GM12878 (cell line): ENCODE measurements at regions not wholly inside any gene's neighbourhood (a gene's known extent, or its start where the extent isn't known, plus 50 kb on each side); places are given as distances from the start of the nearest gene placed in this dataset.

ENCODE experiments used
- ATAC-seq: fragments of 200-7000 bp; cut with Tn5 transposase; 3 replicates; pipeline ENCODE4 v1.9.1; 2020; ENCODE audit warnings: mild to moderate bottlenecking, moderate library complexity
- BruUV-seq: library from RNA; stranded (reverse); fragments of 400-500 nt; replicated peaks from 2 replicates; lab custom pipeline; 2021; lab: Mats Ljungman, UMichigan
- CTCF ChIA-PET: fragments of 300-600 bp; sonication (Branson Sonifier 250); formaldehyde crosslinking; extraction: SDS; loops from one replicate; lab custom pipeline; 2021; ENCODE audit warnings: inconsistent platforms; lab: Yijun Ruan, JAX
- POLR2A ChIA-PET: fragments of 350-600 bp; formaldehyde crosslinking; extraction: SDS; loops from one replicate; lab custom pipeline; 2021; ENCODE audit warnings: inconsistent platforms; lab: Charles Lee
- RAD21 ChIA-PET: fragments of 300-600 bp; sonication (Branson Sonifier 250); formaldehyde crosslinking; loops from one replicate; lab custom pipeline; 2023; ENCODE audit warnings: antibody characterized with exemption; ENCODE audit not compliant: unreplicated experiment; lab: Charles Lee
- SMC1A ChIA-PET: fragments of 300-600 bp; sonication (Branson Sonifier 250); formaldehyde crosslinking; loops from one replicate; lab custom pipeline; 2023; ENCODE audit not compliant: unreplicated experiment, uncharacterized antibody; lab: Charles Lee
- DNase-seq: peaks from one replicate; pipeline ENCODE4 v3.0.0-alpha.2; 2011; ENCODE audit warnings: low read depth, low spot score
- FAIRE-seq: peaks from 3 replicates; lab custom pipeline; 2011; peaks lifted over from hg19 to GRCh38; lab: Jason Lieb, UNC
- H2AFZ ChIP-seq: 2 replicates; pipeline ENCODE4 v1.6.0; 2011; ENCODE audit warnings: low read depth, low read length, control low read depth; ENCODE audit not compliant: control insufficient read depth
- H3K27ac ChIP-seq: 2 replicates; pipeline ENCODE4 v1.5.1; 2011; ENCODE audit warnings: control low read depth; ENCODE audit not compliant: control insufficient read depth, insufficient read depth
- H3K27me3 ChIP-seq, 2 experiments: replicated peaks in 1 of 2; 2 replicates each; pipeline versions ENCODE4 v1.6.0 to v1.6.1; 2011; ENCODE audit warnings: low read length in 1 of 2; ENCODE audit not compliant: control insufficient read depth in 2 of 2, insufficient read depth in 2 of 2
- H3K36me3 ChIP-seq, 2 experiments: 2 replicates each; pipeline ENCODE4 v1.5.1; 2011; ENCODE audit warnings: low read length in 1 of 2; ENCODE audit not compliant: control insufficient read depth in 2 of 2, insufficient read depth in 2 of 2
- H3K4me1 ChIP-seq: 2 replicates; pipeline ENCODE4 v1.6.1; 2011; ENCODE audit warnings: mild to moderate bottlenecking, low read length, moderate library complexity, mixed read lengths; ENCODE audit not compliant: control insufficient read depth, insufficient read depth
- H3K4me2 ChIP-seq: 2 replicates; pipeline ENCODE4 v1.6.0; 2011; ENCODE audit warnings: control low read depth; ENCODE audit not compliant: control insufficient read depth, insufficient read depth
- H3K4me3 ChIP-seq: fragments of 200-600 bp; sonication (generic); 2 replicates; pipeline ENCODE4 v1.5.1; 2016
- H3K79me2 ChIP-seq: 2 replicates; pipeline ENCODE4 v1.6.0; 2011; ENCODE audit warnings: low read length; ENCODE audit not compliant: control insufficient read depth, insufficient read depth
- H3K9ac ChIP-seq: 2 replicates; pipeline ENCODE4 v1.8.0; 2011; ENCODE audit warnings: low read length, control low read depth, mixed read lengths; ENCODE audit not compliant: control insufficient read depth, insufficient read depth
- H3K9me3 ChIP-seq: replicated peaks from 3 replicates; pipeline ENCODE4 v1.5.1; 2011; ENCODE audit warnings: mild to moderate bottlenecking, low read length; ENCODE audit not compliant: control insufficient read depth, insufficient read depth
- H4K20me1 ChIP-seq: 2 replicates; pipeline ENCODE4 v1.6.0; 2011; ENCODE audit not compliant: control insufficient read depth, insufficient read depth
- CBX3 ChIP-seq: fragments of 200-600 bp; sonication (generic); IDR thresholded peaks from 2 replicates; pipeline ENCODE4 v1.6.1; 2016; ENCODE audit warnings: low read depth, borderline replicate concordance
- EZH2 ChIP-seq: IDR thresholded peaks from 2 replicates; pipeline ENCODE4 v1.6.1; 2012; ENCODE audit warnings: low read depth, mild to moderate bottlenecking, control low read depth, inconsistent platforms, low read length, borderline replicate concordance; ENCODE audit not compliant: control insufficient read depth
- JUNB ChIP-seq: IDR thresholded peaks from 2 replicates; pipeline ENCODE4 v1.6.1; 2016; ENCODE audit warnings: antibody characterized with exemption, mild to moderate bottlenecking
- JUND ChIP-seq: IDR thresholded peaks from 2 replicates; pipeline ENCODE4 v1.6.1; 2012; ENCODE audit warnings: low read depth, mild to moderate bottlenecking, low read length, improper control_type of control experiment, moderate library complexity
- NBN ChIP-seq: fragments of 450-650 bp; IDR thresholded peaks from 2 replicates; pipeline ENCODE4 v1.6.1; 2016
- NR2C1 ChIP-seq: fragments of 450-650 bp; IDR thresholded peaks from 2 replicates; pipeline ENCODE4 v1.6.1; 2017; ENCODE audit warnings: antibody characterized with exemption, mild to moderate bottlenecking, moderate library complexity
- PAX5 ChIP-seq: IDR thresholded peaks from 2 replicates; pipeline ENCODE4 v1.6.1; 2011; ENCODE audit warnings: low read depth, low read length, borderline replicate concordance
- POLR2A ChIP-seq: IDR thresholded peaks from 2 replicates; pipeline ENCODE4 v1.6.1; 2011; ENCODE audit warnings: low read depth, mild to moderate bottlenecking, low read length
- STAT1 ChIP-seq: fragments of 450-650 bp; conservative IDR thresholded peaks from 2 replicates; pipeline ENCODE4 v1.6.1; 2014; ENCODE audit warnings: antibody characterized with exemption, mild to moderate bottlenecking
- SUZ12 ChIP-seq: fragments of 200-600 bp; sonication (generic); IDR thresholded peaks from one replicate; pipeline ENCODE4 v1.6.1; 2018; ENCODE audit warnings: antibody characterized with exemption, mild to moderate bottlenecking; ENCODE audit not compliant: unreplicated experiment
- ZNF217 ChIP-seq: fragments of 450-650 bp; IDR thresholded peaks from 2 replicates; pipeline ENCODE4 v1.6.1; 2017; ENCODE audit warnings: antibody characterized with exemption, mild to moderate bottlenecking
- ZSCAN29 ChIP-seq: fragments of 450-650 bp; IDR thresholded peaks from 2 replicates; pipeline ENCODE4 v1.6.1; 2017; ENCODE audit warnings: mild to moderate bottlenecking, moderate library complexity
- WGBS: methylation state at CpG from one replicate; pipeline ENCODE4 v1.1.6; 2016; ENCODE audit warnings: low lambda C conversion rate; ENCODE audit not compliant: insufficient replicate concordance, insufficient coverage; ENCODE audit errors: missing lambda C conversion rate; 5-methylcytosine and 5-hydroxymethylcytosine counted together
- in situ Hi-C: fragments of 300-500 bp; cut with MboI; formaldehyde crosslinking; loops from 9 replicates; pipeline ENCODE4 v1.14.3; 2018; ENCODE audit warnings: mixed read lengths
- intact Hi-C: fragments of 100-400 bp; cut with micrococcal nuclease; formaldehyde crosslinking; loops from one replicate; pipeline ENCODE4 v1.14.2; 2022; ENCODE audit not compliant: unreplicated experiment
- TF ChIP-seq, protein P1 (sequence below): IDR thresholded peaks from 2 replicates; pipeline ENCODE4 v1.6.1; 2012; ENCODE audit warnings: improper control_type of control experiment, low read depth, low read length; ENCODE audit not compliant: insufficient replicate concordance
- TF ChIP-seq, protein P2 (sequence below): fragments of 450-650 bp; conservative IDR thresholded peaks from 2 replicates; pipeline ENCODE4 v1.6.1; 2017; ENCODE audit warnings: mild to moderate bottlenecking, moderate library complexity
- TF ChIP-seq, protein P3 (sequence below): fragments of 450-650 bp; formaldehyde crosslinking; IDR thresholded peaks from 2 replicates; pipeline ENCODE4 v1.4.0; 2022; ENCODE audit warnings: mild to moderate bottlenecking, moderate library complexity

DNA sequence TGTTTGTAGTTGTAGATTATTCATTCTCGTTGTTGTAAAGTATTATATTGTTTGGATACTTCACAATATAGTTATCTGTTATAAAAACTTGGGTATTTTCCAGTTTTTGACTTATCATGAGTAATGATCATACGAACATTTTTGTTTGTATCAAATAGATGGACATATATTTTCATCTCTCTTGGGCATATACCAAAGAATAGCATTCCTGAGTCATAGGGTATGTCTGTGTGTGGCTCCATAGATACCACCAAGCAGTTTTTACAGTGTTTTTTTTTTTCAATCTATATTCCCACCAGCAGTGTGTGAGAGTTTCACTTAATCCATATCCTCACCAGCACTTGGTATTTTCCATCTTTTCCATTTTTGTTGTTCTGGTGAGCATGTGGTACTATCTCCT, 89.7 kb upstream of the RAB40AL start:
- RAD21 ChIA-PET: no interaction called here
- TF ChIP-seq, protein P1, sequence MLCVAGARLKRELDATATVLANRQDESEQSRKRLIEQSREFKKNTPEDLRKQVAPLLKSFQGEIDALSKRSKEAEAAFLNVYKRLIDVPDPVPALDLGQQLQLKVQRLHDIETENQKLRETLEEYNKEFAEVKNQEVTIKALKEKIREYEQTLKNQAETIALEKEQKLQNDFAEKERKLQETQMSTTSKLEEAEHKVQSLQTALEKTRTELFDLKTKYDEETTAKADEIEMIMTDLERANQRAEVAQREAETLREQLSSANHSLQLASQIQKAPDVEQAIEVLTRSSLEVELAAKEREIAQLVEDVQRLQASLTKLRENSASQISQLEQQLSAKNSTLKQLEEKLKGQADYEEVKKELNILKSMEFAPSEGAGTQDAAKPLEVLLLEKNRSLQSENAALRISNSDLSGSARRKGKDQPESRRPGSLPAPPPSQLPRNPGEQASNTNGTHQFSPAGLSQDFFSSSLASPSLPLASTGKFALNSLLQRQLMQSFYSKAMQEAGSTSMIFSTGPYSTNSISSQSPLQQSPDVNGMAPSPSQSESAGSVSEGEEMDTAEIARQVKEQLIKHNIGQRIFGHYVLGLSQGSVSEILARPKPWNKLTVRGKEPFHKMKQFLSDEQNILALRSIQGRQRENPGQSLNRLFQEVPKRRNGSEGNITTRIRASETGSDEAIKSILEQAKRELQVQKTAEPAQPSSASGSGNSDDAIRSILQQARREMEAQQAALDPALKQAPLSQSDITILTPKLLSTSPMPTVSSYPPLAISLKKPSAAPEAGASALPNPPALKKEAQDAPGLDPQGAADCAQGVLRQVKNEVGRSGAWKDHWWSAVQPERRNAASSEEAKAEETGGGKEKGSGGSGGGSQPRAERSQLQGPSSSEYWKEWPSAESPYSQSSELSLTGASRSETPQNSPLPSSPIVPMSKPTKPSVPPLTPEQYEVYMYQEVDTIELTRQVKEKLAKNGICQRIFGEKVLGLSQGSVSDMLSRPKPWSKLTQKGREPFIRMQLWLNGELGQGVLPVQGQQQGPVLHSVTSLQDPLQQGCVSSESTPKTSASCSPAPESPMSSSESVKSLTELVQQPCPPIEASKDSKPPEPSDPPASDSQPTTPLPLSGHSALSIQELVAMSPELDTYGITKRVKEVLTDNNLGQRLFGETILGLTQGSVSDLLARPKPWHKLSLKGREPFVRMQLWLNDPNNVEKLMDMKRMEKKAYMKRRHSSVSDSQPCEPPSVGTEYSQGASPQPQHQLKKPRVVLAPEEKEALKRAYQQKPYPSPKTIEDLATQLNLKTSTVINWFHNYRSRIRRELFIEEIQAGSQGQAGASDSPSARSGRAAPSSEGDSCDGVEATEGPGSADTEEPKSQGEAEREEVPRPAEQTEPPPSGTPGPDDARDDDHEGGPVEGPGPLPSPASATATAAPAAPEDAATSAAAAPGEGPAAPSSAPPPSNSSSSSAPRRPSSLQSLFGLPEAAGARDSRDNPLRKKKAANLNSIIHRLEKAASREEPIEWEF: no peak
- TF ChIP-seq JUND (no peak), STAT1 (no peak), JUNB (no peak), SUZ12 (no peak), ZSCAN29 (no peak), PAX5 (no peak), ZNF217 (no peak), NBN (no peak), POLR2A (no peak), CBX3 (no peak), EZH2 (no peak), NR2C1 (no peak)
- TF ChIP-seq, protein P2, sequence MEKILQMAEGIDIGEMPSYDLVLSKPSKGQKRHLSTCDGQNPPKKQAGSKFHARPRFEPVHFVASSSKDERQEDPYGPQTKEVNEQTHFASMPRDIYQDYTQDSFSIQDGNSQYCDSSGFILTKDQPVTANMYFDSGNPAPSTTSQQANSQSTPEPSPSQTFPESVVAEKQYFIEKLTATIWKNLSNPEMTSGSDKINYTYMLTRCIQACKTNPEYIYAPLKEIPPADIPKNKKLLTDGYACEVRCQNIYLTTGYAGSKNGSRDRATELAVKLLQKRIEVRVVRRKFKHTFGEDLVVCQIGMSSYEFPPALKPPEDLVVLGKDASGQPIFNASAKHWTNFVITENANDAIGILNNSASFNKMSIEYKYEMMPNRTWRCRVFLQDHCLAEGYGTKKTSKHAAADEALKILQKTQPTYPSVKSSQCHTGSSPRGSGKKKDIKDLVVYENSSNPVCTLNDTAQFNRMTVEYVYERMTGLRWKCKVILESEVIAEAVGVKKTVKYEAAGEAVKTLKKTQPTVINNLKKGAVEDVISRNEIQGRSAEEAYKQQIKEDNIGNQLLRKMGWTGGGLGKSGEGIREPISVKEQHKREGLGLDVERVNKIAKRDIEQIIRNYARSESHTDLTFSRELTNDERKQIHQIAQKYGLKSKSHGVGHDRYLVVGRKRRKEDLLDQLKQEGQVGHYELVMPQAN: no peak
- TF ChIP-seq, protein P3, sequence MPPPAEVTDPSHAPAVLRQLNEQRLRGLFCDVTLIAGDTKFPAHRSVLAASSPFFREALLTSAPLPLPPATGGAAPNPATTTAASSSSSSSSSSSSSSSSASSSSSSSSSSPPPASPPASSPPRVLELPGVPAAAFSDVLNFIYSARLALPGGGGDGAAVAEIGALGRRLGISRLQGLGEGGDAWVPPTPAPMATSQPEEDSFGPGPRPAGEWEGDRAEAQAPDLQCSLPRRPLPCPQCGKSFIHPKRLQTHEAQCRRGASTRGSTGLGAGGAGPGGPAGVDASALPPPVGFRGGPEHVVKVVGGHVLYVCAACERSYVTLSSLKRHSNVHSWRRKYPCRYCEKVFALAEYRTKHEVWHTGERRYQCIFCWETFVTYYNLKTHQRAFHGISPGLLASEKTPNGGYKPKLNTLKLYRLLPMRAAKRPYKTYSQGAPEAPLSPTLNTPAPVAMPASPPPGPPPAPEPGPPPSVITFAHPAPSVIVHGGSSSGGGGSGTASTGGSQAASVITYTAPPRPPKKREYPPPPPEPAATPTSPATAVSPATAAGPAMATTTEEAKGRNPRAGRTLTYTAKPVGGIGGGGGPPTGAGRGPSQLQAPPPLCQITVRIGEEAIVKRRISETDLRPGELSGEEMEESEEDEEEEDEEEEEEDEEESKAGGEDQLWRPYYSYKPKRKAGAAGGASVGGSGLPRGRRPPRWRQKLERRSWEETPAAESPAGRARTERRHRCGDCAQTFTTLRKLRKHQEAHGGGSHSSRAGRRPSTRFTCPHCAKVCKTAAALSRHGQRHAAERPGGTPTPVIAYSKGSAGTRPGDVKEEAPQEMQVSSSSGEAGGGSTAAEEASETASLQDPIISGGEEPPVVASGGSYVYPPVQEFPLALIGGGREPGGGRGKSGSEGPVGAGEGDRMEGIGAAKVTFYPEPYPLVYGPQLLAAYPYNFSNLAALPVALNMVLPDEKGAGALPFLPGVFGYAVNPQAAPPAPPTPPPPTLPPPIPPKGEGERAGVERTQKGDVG (CRISPR knock-in tag): no peak

More for the DNA sequence above, 89.7 kb upstream of the RAB40AL start:
- DNase-seq (no peak), FAIRE-seq (no peak), ATAC-seq (no peak)
- Histone ChIP-seq H4K20me1 (no peaks in the 10 kb centered on the region), H3K4me3 (no peak overlapping the region), H3K9ac (no peak overlapping the region), H3K27ac (no peak overlapping the region), H3K4me1 (no peaks in the 10 kb centered on the region), H3K27me3 (no peaks in the 10 kb centered on the region), H3K79me2 (no peaks in the 10 kb centered on the region), H2AFZ (no peak overlapping the region), H3K4me2 (no peak overlapping the region), H3K9me3 (no peaks in the 10 kb centered on the region), H3K36me3 (no peaks in the 10 kb centered on the region)
- in situ Hi-C loops (no loop called here), intact Hi-C loops (no loop called here)
- ChIA-PET CTCF (no interaction called here), SMC1A (no interaction called here), POLR2A (no interaction called here)
- WGBS: 47% methylated on average over 2 of the region's 2 CpGs
- no TSS peak for BruUV-seq
